CD8-positive, alpha-beta memory T cell (primary cell): ENCODE measurements at regions not wholly inside any gene's neighbourhood (a gene's known extent, or its start where the extent isn't known, plus 50 kb on each side); places are given as distances from the start of the nearest gene placed in this dataset.

Experiments used
- CTCF ChIA-PET: fragments of 350-600 bp; sonication (Branson Sonifier 250); formaldehyde crosslinking; loops from one replicate; lab custom pipeline; 2021; ENCODE audit warnings: antibody characterized with exemption; lab: Charles Lee
- POLR2A ChIA-PET: fragments of 350-600 bp; sonication (Branson Sonifier 250); formaldehyde crosslinking; loops from one replicate; lab custom pipeline; 2021; ENCODE audit warnings: antibody characterized with exemption; lab: Charles Lee
- DNase-seq, 5 donors: peaks; one replicate each; pipeline versions ENCODE4 v3.0.0 to v3.0.0-alpha.2; 2020 to 2022; ENCODE audit warnings: mixed read lengths in 1 of 5
- H3K27ac ChIP-seq: one replicate; pipeline ENCODE4 v1.7.0; 2013; ENCODE audit warnings: low read depth, mild to moderate bottlenecking, low read length, moderate library complexity
- H3K27me3 ChIP-seq: 2 replicates; pipeline ENCODE4 v1.7.0; 2013; ENCODE audit warnings: low read length, mild to moderate bottlenecking; ENCODE audit not compliant: insufficient read depth, poor library complexity, severe bottlenecking
- H3K36me3 ChIP-seq: 2 replicates; pipeline ENCODE4 v1.7.0; 2013; ENCODE audit warnings: mild to moderate bottlenecking, low read length, moderate library complexity; ENCODE audit not compliant: insufficient read depth
- H3K4me1 ChIP-seq: 2 replicates; pipeline ENCODE4 v1.7.0; 2013; ENCODE audit warnings: mild to moderate bottlenecking, low read length, moderate library complexity; ENCODE audit not compliant: insufficient read depth
- H3K4me3 ChIP-seq: 2 replicates; pipeline ENCODE4 v1.7.0; 2013; ENCODE audit warnings: mild to moderate bottlenecking, low read length
- H3K9me3 ChIP-seq: 2 replicates; pipeline ENCODE4 v1.7.0; 2013; ENCODE audit warnings: mild to moderate bottlenecking, low read length
- H3K27ac Mint-ChIP-seq, 8 donors: one replicate each; pipeline ENCODE4 v1.8.0; 2020 to 2021; ENCODE audit warnings: mixed read lengths in 8 of 8, mild to moderate bottlenecking in 6 of 8, inconsistent platforms in 3 of 8, moderate library complexity in 3 of 8
- H3K27me3 Mint-ChIP-seq, 2 donors: one replicate each; pipeline ENCODE4 v1.8.0; 2020 to 2021; ENCODE audit warnings: mixed read lengths in 2 of 2, mild to moderate bottlenecking in 1 of 2, moderate library complexity in 1 of 2
- H3K36me3 Mint-ChIP-seq, 3 donors: one replicate each; pipeline ENCODE4 v1.8.0; 2020 to 2021; ENCODE audit warnings: mixed read lengths in 3 of 3, inconsistent platforms in 1 of 3, mild to moderate bottlenecking in 1 of 3
- H3K4me1 Mint-ChIP-seq, 3 donors: one replicate each; pipeline ENCODE4 v1.8.0; 2020 to 2021; ENCODE audit warnings: mixed read lengths in 3 of 3, inconsistent platforms in 1 of 3, mild to moderate bottlenecking in 1 of 3
- H3K4me3 Mint-ChIP-seq, 7 donors: one replicate each; pipeline ENCODE4 v1.8.0; 2020 to 2021; ENCODE audit warnings: mixed read lengths in 7 of 7, mild to moderate bottlenecking in 6 of 7, moderate library complexity in 4 of 7, inconsistent platforms in 2 of 7
- H3K9me3 Mint-ChIP-seq, 5 donors: one replicate each; pipeline ENCODE4 v1.8.0; 2020 to 2022; ENCODE audit warnings: mixed read lengths in 5 of 5, mild to moderate bottlenecking in 3 of 5, moderate library complexity in 2 of 5, inconsistent platforms in 1 of 5

- H3K4me3 ChIP-seq, result no peak overlapping the region
- no peak overlapping the region for H3K27ac Mint-ChIP-seq
- no peaks in the 10 kb centered on the region for H3K4me1 ChIP-seq
- H3K27me3 Mint-ChIP-seq, result no peaks in the 10 kb centered on the region
- no peaks in the 10 kb centered on the region for H3K36me3 ChIP-seq
- no peak overlapping the region for H3K27ac ChIP-seq
- H3K9me3 ChIP-seq, result no peaks in the 10 kb centered on the region
- no peak for DNase-seq
- H3K9me3 Mint-ChIP-seq, result peaks cover 0 to 4% (median 0%) of the 10 kb centered on the region in 5 donors
- H3K36me3 Mint-ChIP-seq, result no peaks in the 10 kb centered on the region
- POLR2A ChIA-PET, result no interaction called here
- CTCF ChIA-PET, result no interaction called here
- H3K4me3 Mint-ChIP-seq, result no peak overlapping the region
- H3K27me3 ChIP-seq, result no peaks in the 10 kb centered on the region
- no peaks in the 10 kb centered on the region for H3K4me1 Mint-ChIP-seq
Measured at GRCh38 chrX:144918936-144919335, 328.4 kb upstream of the SPANXN1 start.

- CTCF ChIA-PET, result no interaction called here
Measured at GRCh38 chrX:144946666-144947065, 300.6 kb upstream of the SPANXN1 start.

More at GRCh38 chrX:144946666-144947065, 300.6 kb upstream of the SPANXN1 start:
- H3K4me1 Mint-ChIP-seq, result no peaks in the 10 kb centered on the region
- no peak overlapping the region for H3K27ac Mint-ChIP-seq
- POLR2A ChIA-PET, result no interaction called here
- Histone ChIP-seq H3K27me3 (no peaks in the 10 kb centered on the region), H3K4me1 (no peaks in the 10 kb centered on the region), H3K9me3 (no peaks in the 10 kb centered on the region), H3K36me3 (no peaks in the 10 kb centered on the region), H3K27ac (no peak overlapping the region), H3K4me3 (no peak overlapping the region)
- no peaks in the 10 kb centered on the region for H3K27me3 Mint-ChIP-seq
- no peak overlapping the region for H3K4me3 Mint-ChIP-seq
- H3K36me3 Mint-ChIP-seq, result no peaks in the 10 kb centered on the region
- no peak for DNase-seq
- peaks cover 0 to 14% (median 4%) of the 10 kb centered on the region in 5 donors for H3K9me3 Mint-ChIP-seq
